HepG2 (cell line): ENCODE measurements at regions not wholly inside any gene's neighbourhood (a gene's known extent, or its start where the extent isn't known, plus 50 kb on each side); places are given as distances from the start of the nearest gene placed in this dataset.

Experiments used
- ATAC-seq: fragments of 200-7000 bp; cut with Tn5 transposase; 3 replicates; pipeline ENCODE4 v1.9.1; 2020; ENCODE audit warnings: mild to moderate bottlenecking, moderate library complexity
- BruUV-seq: library from RNA; stranded (reverse); fragments of 400-500 nt; replicated peaks from 2 replicates; lab custom pipeline; 2021; lab: Mats Ljungman, UMichigan
- CTCF ChIA-PET: fragments of 300-600 bp; formaldehyde crosslinking; extraction: SDS; loops from one replicate; lab custom pipeline; 2021; ENCODE audit warnings: low total read pairs, inconsistent platforms, low intra/inter-chr PET ratio; lab: Yijun Ruan, JAX
- POLR2A ChIA-PET: fragments of 350-600 bp; sonication (Branson Sonifier 250); formaldehyde crosslinking; loops from one replicate; lab custom pipeline; 2020; ENCODE audit warnings: antibody characterized with exemption, inconsistent platforms; lab: Yijun Ruan, JAX
- DNase-seq: peaks from one replicate; pipeline ENCODE4 v3.0.0-alpha.2; 2015; ENCODE audit warnings: low spot score
- FAIRE-seq: peaks from 3 replicates; lab custom pipeline; 2011; peaks lifted over from hg19 to GRCh38; lab: Jason Lieb, UNC
- H2AFZ ChIP-seq: one replicate; pipeline ENCODE4 v1.6.1; 2011; ENCODE audit warnings: low read length, inconsistent platforms
- H3K27ac ChIP-seq: fragments of 300-600 bp; 3 replicates; pipeline ENCODE4 v1.8.0; 2011; ENCODE audit warnings: mixed run types, mild to moderate bottlenecking, mixed read lengths, low read length, inconsistent platforms; ENCODE audit not compliant: insufficient read depth; ENCODE audit errors: extremely low read length
- H3K27me3 ChIP-seq, 2 experiments: fragments of 200-600 bp in 1 of 2; 2 replicates in 1 of 2; 3 replicates in 1 of 2; pipeline versions ENCODE4 v1.6.0 to v1.8.0; 2011; ENCODE audit warnings: low read length in 2 of 2, mild to moderate bottlenecking in 2 of 2, moderate library complexity in 2 of 2, inconsistent platforms in 1 of 2; ENCODE audit not compliant: insufficient read depth in 2 of 2, control insufficient read depth in 1 of 2
- H3K36me3 ChIP-seq, 2 experiments: fragments of 200-600 bp in 1 of 2; replicated peaks in 1 of 2; 2 replicates in 1 of 2; 3 replicates in 1 of 2; pipeline versions ENCODE4 v1.5.1 to v1.8.0; 2011; ENCODE audit warnings: low read length in 2 of 2, inconsistent platforms in 1 of 2; ENCODE audit not compliant: insufficient read depth in 2 of 2, control insufficient read depth in 1 of 2
- H3K4me1 ChIP-seq: 2 replicates; pipeline ENCODE4 v1.5.1; 2012; ENCODE audit warnings: low read length, inconsistent platforms; ENCODE audit not compliant: insufficient read depth
- H3K4me2 ChIP-seq: 2 replicates; pipeline ENCODE4 v1.6.0; 2011; ENCODE audit warnings: low read depth, low read length, inconsistent platforms
- H3K4me3 ChIP-seq, 3 experiments: fragments of 200-600 bp in 1 of 3; sonication (generic), shearing (Covaris generic) in 1 of 3; replicated peaks in 1 of 3; 2 replicates each; pipeline ENCODE4 v1.5.1; 2011 to 2016; ENCODE audit warnings: low read length in 3 of 3, inconsistent platforms in 2 of 3, low read depth in 2 of 3, mild to moderate bottlenecking in 2 of 3, control low read depth in 1 of 3, mixed read lengths in 1 of 3; ENCODE audit not compliant: insufficient read depth in 1 of 3
- H3K79me2 ChIP-seq: one replicate; pipeline ENCODE4 v1.6.1; 2011; ENCODE audit warnings: low read length, inconsistent platforms; ENCODE audit not compliant: insufficient read depth
- H3K9ac ChIP-seq: 2 replicates; pipeline ENCODE4 v1.6.0; 2011; ENCODE audit warnings: mild to moderate bottlenecking, low read depth, low read length, inconsistent platforms; ENCODE audit not compliant: insufficient read depth
- H3K9me3 ChIP-seq: 2 replicates; pipeline ENCODE4 v1.5.1; 2012; ENCODE audit warnings: mild to moderate bottlenecking, low read length
- H4K20me1 ChIP-seq: 2 replicates; pipeline ENCODE4 v1.6.0; 2011; ENCODE audit warnings: inconsistent platforms, mild to moderate bottlenecking, low read length, moderate library complexity; ENCODE audit not compliant: insufficient read depth
- AKAP8 ChIP-seq: sonication (generic); formaldehyde crosslinking; IDR thresholded peaks from 2 replicates; pipeline ENCODE4 v1.5.1; 2020; ENCODE audit warnings: mild to moderate bottlenecking, missing genetic modification reagents
- ATF7-NPFF ChIP-seq: sonication (generic); formaldehyde crosslinking; IDR thresholded peaks from 2 replicates; pipeline ENCODE4 v1.8.1; 2023; ENCODE audit warnings: mild to moderate bottlenecking, low read depth, missing genetic modification reagents, moderate library complexity
- ELF3 ChIP-seq: IDR thresholded peaks from 2 replicates; pipeline ENCODE4 v1.6.1; 2016; ENCODE audit warnings: missing genetic modification reagents, missing compliant biosample characterization
- GABPA ChIP-seq, 2 experiments: IDR thresholded peaks; 2 replicates each; pipeline ENCODE4 v1.6.1; 2011 to 2016; ENCODE audit warnings: low read depth in 2 of 2, low read length in 1 of 2, missing biosample characterization in 1 of 2, missing genetic modification characterization in 1 of 2
- SALL1 ChIP-seq: sonication (generic); formaldehyde crosslinking; IDR thresholded peaks from 2 replicates; pipeline ENCODE4 v1.8.0; 2022; ENCODE audit warnings: mild to moderate bottlenecking, missing genetic modification reagents
- SMC3 ChIP-seq: IDR thresholded peaks from 2 replicates; pipeline ENCODE4 v1.6.1; 2011; ENCODE audit warnings: low read length, improper control_type of control experiment
- SRF ChIP-seq: IDR thresholded peaks from 2 replicates; pipeline ENCODE4 v1.6.1; 2011; ENCODE audit warnings: mild to moderate bottlenecking, low read depth, low read length, moderate library complexity
- STAG1 ChIP-seq: sonication (generic); formaldehyde crosslinking; IDR thresholded peaks from 2 replicates; pipeline ENCODE4 v1.4.0; 2020; ENCODE audit warnings: missing genetic modification reagents
- SYNCRIP ChIP-seq: fragments of 200-400 bp; formaldehyde crosslinking; IDR thresholded peaks from 2 replicates; pipeline ENCODE4 v1.6.1; 2018; ENCODE audit warnings: mild to moderate bottlenecking, low read depth, low read length; ENCODE audit not compliant: insufficient read depth
- ZNF296 ChIP-seq: sonication (generic); formaldehyde crosslinking; conservative IDR thresholded peaks from 2 replicates; pipeline ENCODE4 v1.5.0; 2020; ENCODE audit warnings: mild to moderate bottlenecking, missing genetic modification reagents
- WGBS: methylation state at CpG from one replicate; pipeline ENCODE4 v1.1.6; 2017; ENCODE audit warnings: low lambda C conversion rate; 5-methylcytosine and 5-hydroxymethylcytosine counted together
- in situ Hi-C: cut with HindIII; loops from 2 replicates; pipeline ENCODE4 v1.10.0; 2017; ENCODE audit warnings: low pct_unique_long_range_greater_than_20kb; ENCODE audit not compliant: extremely low pct_ligation_motif_present
- intact Hi-C: fragments of 100-400 bp; cut with micrococcal nuclease; formaldehyde crosslinking; loops from one replicate; pipeline ENCODE4 v1.10.0; 2022; ENCODE audit not compliant: unreplicated experiment
- TF ChIP-seq, protein P1 (sequence below): sonication (generic); formaldehyde crosslinking; IDR thresholded peaks from 2 replicates; pipeline ENCODE4 v1.5.0; 2020; ENCODE audit warnings: mild to moderate bottlenecking, missing genetic modification reagents, moderate library complexity
- TF ChIP-seq, protein P2 (sequence below): IDR thresholded peaks from 2 replicates; pipeline ENCODE4 v1.6.1; 2016; ENCODE audit warnings: low read depth, missing genetic modification reagents, missing compliant biosample characterization

DNA sequence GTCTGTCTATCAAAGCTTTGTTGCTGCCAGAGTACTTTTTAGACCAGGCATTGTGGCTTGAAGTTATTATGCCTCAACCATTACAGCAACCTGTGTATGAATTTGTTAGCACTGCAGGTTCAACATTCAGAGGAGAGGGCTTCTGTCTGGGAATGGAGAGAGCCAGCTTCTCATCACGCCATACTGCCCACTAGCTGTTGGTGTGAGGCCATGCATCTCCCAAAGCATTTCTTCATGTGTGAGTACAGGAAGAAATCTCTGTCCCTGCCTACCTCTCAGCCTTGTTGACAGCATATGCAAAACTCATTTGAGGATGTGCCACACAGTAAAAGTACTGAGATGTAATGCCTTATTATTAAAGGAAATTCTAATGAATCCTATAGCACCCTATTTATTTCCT lies 76.9 kb upstream of the PPARGC1A start:
- ChIA-PET POLR2A (no interaction called here), CTCF (no interaction called here)
- intact Hi-C loops (loop anchor here (5.0 kb wide), 1 partner anchor 189 kb away; no protein-coding TSS in a partner anchor), in situ Hi-C loops (no loop called here)
- 0 out of 5 replicates have a peak, but pooled peaks cover 1 to 4% of the 10 kb centered on the region in 2 experiments for H3K27me3 ChIP-seq
- TF ChIP-seq ELF3: no peak
- TF ChIP-seq, protein P1, sequence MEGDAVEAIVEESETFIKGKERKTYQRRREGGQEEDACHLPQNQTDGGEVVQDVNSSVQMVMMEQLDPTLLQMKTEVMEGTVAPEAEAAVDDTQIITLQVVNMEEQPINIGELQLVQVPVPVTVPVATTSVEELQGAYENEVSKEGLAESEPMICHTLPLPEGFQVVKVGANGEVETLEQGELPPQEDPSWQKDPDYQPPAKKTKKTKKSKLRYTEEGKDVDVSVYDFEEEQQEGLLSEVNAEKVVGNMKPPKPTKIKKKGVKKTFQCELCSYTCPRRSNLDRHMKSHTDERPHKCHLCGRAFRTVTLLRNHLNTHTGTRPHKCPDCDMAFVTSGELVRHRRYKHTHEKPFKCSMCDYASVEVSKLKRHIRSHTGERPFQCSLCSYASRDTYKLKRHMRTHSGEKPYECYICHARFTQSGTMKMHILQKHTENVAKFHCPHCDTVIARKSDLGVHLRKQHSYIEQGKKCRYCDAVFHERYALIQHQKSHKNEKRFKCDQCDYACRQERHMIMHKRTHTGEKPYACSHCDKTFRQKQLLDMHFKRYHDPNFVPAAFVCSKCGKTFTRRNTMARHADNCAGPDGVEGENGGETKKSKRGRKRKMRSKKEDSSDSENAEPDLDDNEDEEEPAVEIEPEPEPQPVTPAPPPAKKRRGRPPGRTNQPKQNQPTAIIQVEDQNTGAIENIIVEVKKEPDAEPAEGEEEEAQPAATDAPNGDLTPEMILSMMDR (CRISPR knock-in tag): peak; percentile 58
- TF ChIP-seq SMC3: peak; percentile 32; the same call in 1 of the 2 replicates
- TF ChIP-seq STAG1: peak; percentile 69
- no peaks in the 10 kb centered on the region for H3K9me3 ChIP-seq
- H4K20me1 ChIP-seq: no peaks in the 10 kb centered on the region
- H3K9ac ChIP-seq: no peak overlapping the region
- H3K4me2 ChIP-seq: no peak overlapping the region
- WGBS: no CpG with 5 or more reads among the region's 1 CpG
- no TSS peak for BruUV-seq
- H2AFZ ChIP-seq: no peak overlapping the region
- H3K4me1 ChIP-seq: peaks cover 30% of the 10 kb centered on the region
- no peaks in the 10 kb centered on the region for H3K79me2 ChIP-seq
- H3K36me3 ChIP-seq: no peaks in the 10 kb centered on the region
- peak; percentile 20 for DNase-seq
- H3K27ac ChIP-seq: no peak overlapping the region
- peak; percentile 54 for ATAC-seq
- no peak overlapping the region for H3K4me3 ChIP-seq
- FAIRE-seq: no peak

- WGBS: 0% methylated on average over 2 of the region's 2 CpGs
- POLR2A ChIA-PET: no interaction called here
- Histone ChIP-seq H3K27me3 (0 out of 5 replicates have a peak, but pooled peaks cover 0 to 4% of the 10 kb centered on the region in 2 experiments), H3K9ac (no peak overlapping the region), H3K27ac (peak overlapping the region; percentile 36), H3K4me1 (peaks cover 23% of the 10 kb centered on the region), H3K79me2 (no peaks in the 10 kb centered on the region), H3K4me3 (peak overlapping the region in 1 of 3 experiments; percentile 8; a peak in 2 of 6 replicates), H4K20me1 (no peaks in the 10 kb centered on the region), H3K9me3 (no peaks in the 10 kb centered on the region), H3K36me3 (no peaks in the 10 kb centered on the region), H2AFZ (peak overlapping the region; percentile 68), H3K4me2 (peak overlapping the region; percentile 69)
- intact Hi-C loops: loop anchor here (5.0 kb wide), 1 partner anchor 100 kb away; no protein-coding TSS in a partner anchor
- in situ Hi-C loops: no loop called here
- ATAC-seq (peak; percentile 99), DNase-seq (peak; percentile 74), FAIRE-seq (peak; percentile 84)
- CTCF ChIA-PET: no interaction called here
- BruUV-seq: no TSS peak
- TF ChIP-seq, protein P2, sequence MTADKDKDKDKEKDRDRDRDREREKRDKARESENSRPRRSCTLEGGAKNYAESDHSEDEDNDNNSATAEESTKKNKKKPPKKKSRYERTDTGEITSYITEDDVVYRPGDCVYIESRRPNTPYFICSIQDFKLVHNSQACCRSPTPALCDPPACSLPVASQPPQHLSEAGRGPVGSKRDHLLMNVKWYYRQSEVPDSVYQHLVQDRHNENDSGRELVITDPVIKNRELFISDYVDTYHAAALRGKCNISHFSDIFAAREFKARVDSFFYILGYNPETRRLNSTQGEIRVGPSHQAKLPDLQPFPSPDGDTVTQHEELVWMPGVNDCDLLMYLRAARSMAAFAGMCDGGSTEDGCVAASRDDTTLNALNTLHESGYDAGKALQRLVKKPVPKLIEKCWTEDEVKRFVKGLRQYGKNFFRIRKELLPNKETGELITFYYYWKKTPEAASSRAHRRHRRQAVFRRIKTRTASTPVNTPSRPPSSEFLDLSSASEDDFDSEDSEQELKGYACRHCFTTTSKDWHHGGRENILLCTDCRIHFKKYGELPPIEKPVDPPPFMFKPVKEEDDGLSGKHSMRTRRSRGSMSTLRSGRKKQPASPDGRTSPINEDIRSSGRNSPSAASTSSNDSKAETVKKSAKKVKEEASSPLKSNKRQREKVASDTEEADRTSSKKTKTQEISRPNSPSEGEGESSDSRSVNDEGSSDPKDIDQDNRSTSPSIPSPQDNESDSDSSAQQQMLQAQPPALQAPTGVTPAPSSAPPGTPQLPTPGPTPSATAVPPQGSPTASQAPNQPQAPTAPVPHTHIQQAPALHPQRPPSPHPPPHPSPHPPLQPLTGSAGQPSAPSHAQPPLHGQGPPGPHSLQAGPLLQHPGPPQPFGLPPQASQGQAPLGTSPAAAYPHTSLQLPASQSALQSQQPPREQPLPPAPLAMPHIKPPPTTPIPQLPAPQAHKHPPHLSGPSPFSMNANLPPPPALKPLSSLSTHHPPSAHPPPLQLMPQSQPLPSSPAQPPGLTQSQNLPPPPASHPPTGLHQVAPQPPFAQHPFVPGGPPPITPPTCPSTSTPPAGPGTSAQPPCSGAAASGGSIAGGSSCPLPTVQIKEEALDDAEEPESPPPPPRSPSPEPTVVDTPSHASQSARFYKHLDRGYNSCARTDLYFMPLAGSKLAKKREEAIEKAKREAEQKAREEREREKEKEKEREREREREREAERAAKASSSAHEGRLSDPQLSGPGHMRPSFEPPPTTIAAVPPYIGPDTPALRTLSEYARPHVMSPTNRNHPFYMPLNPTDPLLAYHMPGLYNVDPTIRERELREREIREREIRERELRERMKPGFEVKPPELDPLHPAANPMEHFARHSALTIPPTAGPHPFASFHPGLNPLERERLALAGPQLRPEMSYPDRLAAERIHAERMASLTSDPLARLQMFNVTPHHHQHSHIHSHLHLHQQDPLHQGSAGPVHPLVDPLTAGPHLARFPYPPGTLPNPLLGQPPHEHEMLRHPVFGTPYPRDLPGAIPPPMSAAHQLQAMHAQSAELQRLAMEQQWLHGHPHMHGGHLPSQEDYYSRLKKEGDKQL: no peak
- TF ChIP-seq ATF7-NPFF (CRISPR knock-in tag) (no peak), GABPA (IDR thresholded peaks at IDR 0.05; ENCODE audit: low read depth, low read length) (no peak), GABPA (CRISPR knock-in tag; IDR thresholded peaks at IDR 0.05; ENCODE audit: low read depth) (no peak), ZNF296 (CRISPR knock-in tag) (no peak), SALL1 (CRISPR knock-in tag) (peak; percentile 62; the same call in 1 of the 2 replicates), SYNCRIP (no peak), AKAP8 (CRISPR knock-in tag) (no peak), SRF (no peak)
Measured at GRCh38 chr4:23962462-23962861, 72.6 kb upstream of the PPARGC1A start.
